ENCODE measurements at regions not wholly inside any gene's neighbourhood (a gene's known extent, or its start where the extent isn't known, plus 50 kb on each side); places are given as distances from the start of the nearest gene placed in this dataset.

DNA sequence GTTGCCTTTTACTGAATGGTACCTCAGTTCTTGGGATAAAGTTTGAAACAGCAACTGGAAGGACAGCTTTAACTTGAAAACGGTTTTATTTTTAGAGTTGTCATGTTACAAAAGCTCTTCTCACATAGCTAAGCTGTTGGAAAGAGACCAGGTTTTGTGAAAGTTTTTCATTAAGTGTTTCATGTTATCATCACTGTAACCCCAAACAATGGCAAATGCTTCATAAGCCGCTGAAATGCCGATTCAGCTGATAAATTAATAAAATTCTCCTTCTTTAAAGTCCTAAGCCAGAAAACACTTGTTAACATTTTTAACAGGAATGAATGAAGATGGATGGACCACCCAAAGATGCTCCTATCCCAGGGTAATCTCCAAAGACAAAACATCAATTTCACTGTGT lies 76.1 kb upstream of the IRF2 start:
- TF ChIP-seq, protein P1, sequence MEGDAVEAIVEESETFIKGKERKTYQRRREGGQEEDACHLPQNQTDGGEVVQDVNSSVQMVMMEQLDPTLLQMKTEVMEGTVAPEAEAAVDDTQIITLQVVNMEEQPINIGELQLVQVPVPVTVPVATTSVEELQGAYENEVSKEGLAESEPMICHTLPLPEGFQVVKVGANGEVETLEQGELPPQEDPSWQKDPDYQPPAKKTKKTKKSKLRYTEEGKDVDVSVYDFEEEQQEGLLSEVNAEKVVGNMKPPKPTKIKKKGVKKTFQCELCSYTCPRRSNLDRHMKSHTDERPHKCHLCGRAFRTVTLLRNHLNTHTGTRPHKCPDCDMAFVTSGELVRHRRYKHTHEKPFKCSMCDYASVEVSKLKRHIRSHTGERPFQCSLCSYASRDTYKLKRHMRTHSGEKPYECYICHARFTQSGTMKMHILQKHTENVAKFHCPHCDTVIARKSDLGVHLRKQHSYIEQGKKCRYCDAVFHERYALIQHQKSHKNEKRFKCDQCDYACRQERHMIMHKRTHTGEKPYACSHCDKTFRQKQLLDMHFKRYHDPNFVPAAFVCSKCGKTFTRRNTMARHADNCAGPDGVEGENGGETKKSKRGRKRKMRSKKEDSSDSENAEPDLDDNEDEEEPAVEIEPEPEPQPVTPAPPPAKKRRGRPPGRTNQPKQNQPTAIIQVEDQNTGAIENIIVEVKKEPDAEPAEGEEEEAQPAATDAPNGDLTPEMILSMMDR (conservative IDR thresholded peaks at IDR 0.05; ENCODE audit: low read length) = no peak
- H3K4me3 ChIP-seq (ENCODE audit: low read length) = no peak overlapping the region
- peak; percentile 10 for DNase-seq (ENCODE audit: low read depth)

DNA sequence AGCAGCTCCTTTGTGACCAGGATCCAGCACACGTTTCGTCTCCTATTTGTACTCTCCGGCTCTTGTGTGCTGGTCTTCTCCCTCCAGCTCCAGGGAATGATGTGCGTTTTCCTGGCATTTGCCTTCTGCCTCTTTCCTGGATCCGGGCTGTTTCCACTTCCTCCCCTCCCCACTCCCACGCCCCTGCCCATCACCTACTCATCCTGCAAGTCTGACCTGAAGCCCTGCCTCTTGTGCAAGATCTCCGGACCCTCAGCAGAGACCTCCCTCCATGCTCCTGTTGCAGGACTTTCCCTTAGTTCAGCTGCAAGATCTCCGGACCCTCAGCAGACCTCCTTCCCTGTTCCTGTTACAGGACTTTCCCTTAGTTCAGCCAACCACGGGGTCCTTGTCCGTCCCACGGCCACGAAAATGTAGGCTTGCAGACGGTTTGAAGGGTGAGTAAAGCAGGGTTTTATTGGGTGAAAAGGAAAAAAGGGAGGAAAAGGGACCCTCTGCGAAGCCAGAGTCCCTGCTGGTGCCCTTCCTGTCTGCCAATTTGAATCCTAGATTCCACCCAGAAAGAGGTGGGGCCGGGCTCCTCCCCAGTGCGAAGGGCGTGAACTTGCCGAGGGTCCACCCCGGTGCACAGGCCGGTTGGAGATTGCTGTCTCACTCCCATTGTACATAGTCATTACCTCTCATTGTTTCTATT lies 74.4 kb upstream of the IRF2 start:
- DNase-seq (ENCODE audit: low read depth) = no peak
- H3K4me3 ChIP-seq (ENCODE audit: low read length) = no peak overlapping the region
- TF ChIP-seq, protein P1 (conservative IDR thresholded peaks at IDR 0.05; ENCODE audit: low read length) = no peak

DNA sequence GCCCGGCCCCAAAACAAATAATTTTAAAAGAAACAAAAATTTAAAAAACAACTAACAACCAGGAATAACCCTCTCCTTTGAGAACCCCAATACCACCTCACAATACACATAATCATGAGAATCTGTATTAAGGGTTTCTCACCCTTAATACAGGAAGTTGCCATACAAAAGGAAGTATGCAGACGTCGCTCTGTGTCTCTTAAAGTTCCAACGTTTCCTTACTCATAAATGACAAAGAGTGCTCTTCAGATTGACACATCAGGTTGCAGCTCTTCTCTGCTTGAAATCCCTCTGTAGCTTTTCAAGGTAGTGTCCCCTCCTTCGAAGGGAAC lies 73.9 kb upstream of the IRF2 start:
- H3K4me3 ChIP-seq (ENCODE audit: low read length) = no peak overlapping the region
- no peak for DNase-seq (ENCODE audit: low read depth)
- TF ChIP-seq, protein P1 (conservative IDR thresholded peaks at IDR 0.05; ENCODE audit: low read length) = no peak

DNA sequence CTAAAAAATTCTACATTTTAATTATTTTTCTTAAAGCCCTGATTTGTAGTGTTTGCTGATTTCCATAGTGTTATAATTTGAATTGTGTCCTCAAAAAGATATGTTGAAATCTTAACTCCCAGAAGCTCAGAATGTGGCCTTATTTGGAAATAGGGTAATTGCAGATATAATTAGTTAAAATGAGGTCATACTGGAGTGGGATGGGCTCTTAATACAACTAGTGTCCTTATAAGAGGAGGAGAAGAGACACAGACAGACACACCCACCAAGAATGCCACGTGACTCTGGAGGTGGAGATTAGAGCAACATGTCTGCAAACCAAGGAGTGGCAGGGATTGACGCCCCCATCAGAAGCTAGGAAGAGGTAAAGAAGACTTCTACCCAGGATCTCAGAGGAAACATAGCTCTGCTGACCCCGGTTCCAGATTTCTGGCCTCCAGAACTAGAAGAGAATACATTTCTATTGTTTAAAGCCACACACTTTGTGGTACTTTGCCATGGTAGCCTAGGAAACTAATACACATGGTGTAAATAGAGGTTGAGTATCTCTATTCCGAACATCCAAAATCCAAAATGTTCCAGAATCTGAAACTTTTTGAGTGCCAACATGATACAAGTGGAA lies 70.5 kb upstream of the IRF2 start:
- TF ChIP-seq, protein P1 (conservative IDR thresholded peaks at IDR 0.05; ENCODE audit: low read length) = no peak
- no peak for DNase-seq (ENCODE audit: low read depth)

DNA sequence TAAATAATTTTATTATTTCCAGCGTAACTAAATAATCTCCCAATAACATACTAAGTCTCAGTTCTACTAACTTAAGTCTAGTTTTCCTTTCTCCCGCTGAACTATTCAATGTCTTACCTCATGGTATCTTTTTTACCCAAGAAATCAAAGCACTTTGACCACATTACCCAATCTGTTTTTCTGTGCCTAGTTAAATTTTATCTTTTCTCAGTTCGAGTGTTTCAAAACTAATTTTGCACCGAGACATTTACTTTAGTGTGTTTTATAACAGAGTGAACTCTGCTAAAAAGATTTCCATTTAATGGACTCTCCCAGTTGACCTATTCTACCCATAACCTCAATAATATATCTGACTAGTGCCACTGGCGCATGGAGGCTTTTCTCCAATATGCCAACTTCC lies 67.6 kb upstream of the IRF2 start:
- DNase-seq (ENCODE audit: low read depth) = no peak
- TF ChIP-seq, protein P1 (conservative IDR thresholded peaks at IDR 0.05; ENCODE audit: low read length) = no peak
- no peak overlapping the region for H3K4me3 ChIP-seq (ENCODE audit: low read length)

More for the DNA sequence above, 70.5 kb upstream of the IRF2 start:
- H3K4me3 ChIP-seq (ENCODE audit: low read length) = no peak overlapping the region

DNA sequence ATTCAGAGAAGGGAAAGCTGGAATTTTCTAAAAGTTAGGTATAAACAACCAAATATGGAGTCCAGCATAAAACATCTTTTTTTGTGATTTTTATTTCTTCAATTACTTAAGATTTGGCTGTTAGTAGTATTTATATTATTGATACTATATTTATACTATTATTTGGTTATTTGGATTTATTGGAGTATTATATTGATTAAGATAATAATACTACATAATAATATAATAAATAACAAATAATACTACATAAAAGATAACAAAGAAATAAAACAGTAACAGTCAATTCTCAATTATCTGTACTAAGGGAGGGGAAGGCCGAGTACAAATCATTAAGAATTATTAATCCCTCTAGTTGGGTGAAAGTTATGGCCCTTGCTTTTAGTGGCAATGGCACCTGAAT lies 66.0 kb upstream of the IRF2 start:
- TF ChIP-seq, protein P1 (conservative IDR thresholded peaks at IDR 0.05; ENCODE audit: low read length) = no peak
- no peak for DNase-seq (ENCODE audit: low read depth)
- no peak overlapping the region for H3K4me3 ChIP-seq (ENCODE audit: low read length)

DNA sequence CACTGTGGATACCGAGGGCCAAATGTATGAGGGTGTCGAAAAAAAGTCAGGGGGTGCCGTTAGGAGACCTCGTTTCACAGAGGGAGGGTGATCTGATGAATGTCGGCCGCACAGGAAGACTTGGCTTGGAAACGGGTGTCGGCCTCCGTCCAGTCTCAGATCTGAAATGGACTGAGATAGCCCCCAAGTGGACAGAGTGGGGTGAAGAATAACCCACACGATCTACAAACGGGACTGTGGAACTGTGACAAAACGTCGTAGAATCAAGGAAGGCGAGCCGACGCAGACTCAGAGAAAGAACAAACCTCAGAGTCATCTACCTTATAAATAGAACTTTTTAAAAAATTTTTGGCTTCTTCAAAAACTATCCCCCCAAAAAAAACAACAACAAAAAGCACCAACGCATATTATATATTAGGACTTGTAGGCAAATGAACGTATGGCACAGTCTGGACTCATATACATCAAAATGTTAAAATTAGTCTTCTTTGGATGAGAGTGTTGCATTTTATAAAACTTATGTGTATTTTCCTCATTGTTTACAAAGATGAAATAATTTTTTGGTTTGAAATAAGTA lies 63.8 kb upstream of the IRF2 start:
- TF ChIP-seq, protein P1 (conservative IDR thresholded peaks at IDR 0.05; ENCODE audit: low read length) = peak; percentile 85
- H3K4me3 ChIP-seq (ENCODE audit: low read length) = peak overlapping the region; percentile 93
- DNase-seq (ENCODE audit: low read depth) = peak; percentile 88
